WTC11 (cell line): ENCODE measurements at regions not wholly inside any gene's neighbourhood (a gene's known extent, or its start where the extent isn't known, plus 50 kb on each side); places are given as distances from the start of the nearest gene placed in this dataset.

Source experiments
- ATAC-seq: fragments of 200-7000 bp; cut with Tn5 transposase; 2 replicates; pipeline ENCODE4 v1.10.0; 2021; ENCODE audit warnings: mild to moderate bottlenecking, moderate library complexity
- CTCF ChIA-PET: fragments of 300-600 bp; sonication (Branson Sonifier 250); formaldehyde crosslinking; loops from one replicate; lab custom pipeline; 2021; ENCODE audit warnings: antibody characterized with exemption; lab: Charles Lee
- POLR2A ChIA-PET: fragments of 350-600 bp; sonication (Branson Sonifier 250); formaldehyde crosslinking; loops from one replicate; lab custom pipeline; 2021; ENCODE audit warnings: antibody characterized with exemption; lab: Charles Lee
- DNase-seq: peaks from one replicate; pipeline ENCODE4 v3.0.0; 2021; ENCODE audit warnings: low spot score
- H3K27ac Mint-ChIP-seq: 2 replicates; pipeline ENCODE4 v1.8.0; 2021; ENCODE audit warnings: mixed read lengths
- H3K27me3 Mint-ChIP-seq: 2 replicates; pipeline ENCODE4 v1.8.0; 2021; ENCODE audit warnings: low read depth, mild to moderate bottlenecking, moderate library complexity, mixed read lengths
- H3K36me3 Mint-ChIP-seq: 2 replicates; pipeline ENCODE4 v1.8.0; 2021; ENCODE audit warnings: mixed read lengths
- H3K4me1 Mint-ChIP-seq: 2 replicates; pipeline ENCODE4 v1.8.0; 2022; ENCODE audit warnings: mixed read lengths
- H3K4me3 Mint-ChIP-seq: 2 replicates; pipeline ENCODE4 v1.8.0; 2021; ENCODE audit warnings: mild to moderate bottlenecking, moderate library complexity, mixed read lengths
- H3K9me3 Mint-ChIP-seq: 2 replicates; pipeline ENCODE4 v1.8.0; 2021; ENCODE audit warnings: mixed read lengths
- ETV6 ChIP-seq: sonication (generic); formaldehyde crosslinking; IDR thresholded peaks from 2 replicates; pipeline ENCODE4 v1.8.1; 2022; ENCODE audit warnings: mild to moderate bottlenecking, missing genetic modification reagents
- NFE2L1 ChIP-seq: sonication (generic); formaldehyde crosslinking; IDR thresholded peaks from 2 replicates; pipeline ENCODE4 v1.8.1; 2023; ENCODE audit warnings: missing genetic modification reagents
- NR2C2 ChIP-seq: sonication (generic); formaldehyde crosslinking; IDR thresholded peaks from 2 replicates; pipeline ENCODE4 v1.8.0; 2022; ENCODE audit warnings: mild to moderate bottlenecking, missing genetic modification reagents
- NR3C1 ChIP-seq: sonication (generic); formaldehyde crosslinking; conservative IDR thresholded peaks from 2 replicates; pipeline ENCODE4 v1.8.1; 2023; ENCODE audit warnings: low read depth, mild to moderate bottlenecking, missing genetic modification reagents
- RELA ChIP-seq: sonication (generic); formaldehyde crosslinking; IDR thresholded peaks from 2 replicates; pipeline ENCODE4 v1.8.1; 2022; ENCODE audit warnings: missing genetic modification reagents, mild to moderate bottlenecking, borderline replicate concordance
- ZNF396 ChIP-seq: fragments of 250-450 bp; sonication (Bioruptor Pico); IDR thresholded peaks from 2 replicates; pipeline ENCODE4 v1.8.0; 2021; ENCODE audit warnings: mild to moderate bottlenecking, moderate library complexity, borderline replicate concordance
- TF ChIP-seq, protein P1 (sequence below): sonication (generic); formaldehyde crosslinking; IDR thresholded peaks from 2 replicates; pipeline ENCODE4 v1.8.0; 2022; ENCODE audit warnings: mild to moderate bottlenecking, missing genetic modification reagents
- TF ChIP-seq, protein P2 (sequence below): sonication (generic); formaldehyde crosslinking; IDR thresholded peaks from 2 replicates; pipeline ENCODE4 v1.8.1; 2022; ENCODE audit warnings: low read depth, mild to moderate bottlenecking, moderate library complexity, missing genetic modification reagents, borderline replicate concordance
- TF ChIP-seq, protein P3 (sequence below): sonication (generic); formaldehyde crosslinking; conservative IDR thresholded peaks from 2 replicates; pipeline ENCODE4 v1.8.1; 2022; ENCODE audit warnings: mild to moderate bottlenecking, missing genetic modification reagents
- TF ChIP-seq, protein P4 (sequence below): sonication (generic); formaldehyde crosslinking; IDR thresholded peaks from 2 replicates; pipeline ENCODE4 v1.8.1; 2023; ENCODE audit warnings: mild to moderate bottlenecking, missing genetic modification reagents, moderate library complexity
- TF ChIP-seq, protein P5 (sequence below): sonication (generic); formaldehyde crosslinking; IDR thresholded peaks from 2 replicates; pipeline ENCODE4 v1.8.1; 2023; ENCODE audit warnings: mild to moderate bottlenecking, moderate library complexity, missing genetic modification reagents
- TF ChIP-seq, protein P6 (sequence below): fragments of 250-450 bp; sonication (Bioruptor Pico); IDR thresholded peaks from 2 replicates; pipeline ENCODE4 v2.1.2; 2022; ENCODE audit warnings: mild to moderate bottlenecking, moderate library complexity
- TF ChIP-seq, protein P7 (sequence below): sonication (generic); formaldehyde crosslinking; IDR thresholded peaks from 2 replicates; pipeline ENCODE4 v1.8.1; 2023; ENCODE audit warnings: mild to moderate bottlenecking, missing genetic modification reagents, moderate library complexity
- TF ChIP-seq, protein P8 (sequence below): sonication (generic); formaldehyde crosslinking; IDR thresholded peaks from 2 replicates; pipeline ENCODE4 v1.8.1; 2023; ENCODE audit warnings: mild to moderate bottlenecking, missing genetic modification reagents
- TF ChIP-seq, protein P9 (sequence below): sonication (generic); formaldehyde crosslinking; conservative IDR thresholded peaks from 2 replicates; pipeline ENCODE4 v1.8.1; 2023; ENCODE audit warnings: mild to moderate bottlenecking, low read depth, missing genetic modification reagents, moderate library complexity
- TF ChIP-seq, protein P10 (sequence below): fragments of 250-450 bp; sonication (Bioruptor Pico); IDR thresholded peaks from 2 replicates; pipeline ENCODE4 v1.8.0; 2021; ENCODE audit warnings: mild to moderate bottlenecking

DNA sequence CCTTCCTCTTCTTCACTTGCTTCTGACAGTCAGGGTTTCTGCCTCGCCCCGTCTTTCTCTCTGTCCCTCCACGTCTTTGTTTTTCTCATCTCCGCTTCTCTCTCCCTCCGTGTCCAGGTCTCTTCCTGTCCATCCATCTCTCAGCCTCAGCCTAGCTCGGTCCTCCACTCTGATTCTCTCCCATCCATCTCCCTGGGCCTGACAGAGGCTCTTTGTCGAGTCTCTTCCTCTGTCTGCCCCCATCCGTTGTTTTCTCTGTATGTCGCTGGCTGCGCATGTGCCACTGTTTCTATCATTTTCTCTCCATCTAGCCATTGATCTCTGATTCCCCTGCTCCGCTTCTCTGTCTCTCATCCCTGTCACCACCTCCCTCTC is 328.9 kb upstream of the TBX3 start (continued):
- TF ChIP-seq, protein P1, sequence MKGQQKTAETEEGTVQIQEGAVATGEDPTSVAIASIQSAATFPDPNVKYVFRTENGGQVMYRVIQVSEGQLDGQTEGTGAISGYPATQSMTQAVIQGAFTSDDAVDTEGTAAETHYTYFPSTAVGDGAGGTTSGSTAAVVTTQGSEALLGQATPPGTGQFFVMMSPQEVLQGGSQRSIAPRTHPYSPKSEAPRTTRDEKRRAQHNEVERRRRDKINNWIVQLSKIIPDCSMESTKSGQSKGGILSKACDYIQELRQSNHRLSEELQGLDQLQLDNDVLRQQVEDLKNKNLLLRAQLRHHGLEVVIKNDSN (CRISPR knock-in tag), result no peak
- TF ChIP-seq, protein P2, sequence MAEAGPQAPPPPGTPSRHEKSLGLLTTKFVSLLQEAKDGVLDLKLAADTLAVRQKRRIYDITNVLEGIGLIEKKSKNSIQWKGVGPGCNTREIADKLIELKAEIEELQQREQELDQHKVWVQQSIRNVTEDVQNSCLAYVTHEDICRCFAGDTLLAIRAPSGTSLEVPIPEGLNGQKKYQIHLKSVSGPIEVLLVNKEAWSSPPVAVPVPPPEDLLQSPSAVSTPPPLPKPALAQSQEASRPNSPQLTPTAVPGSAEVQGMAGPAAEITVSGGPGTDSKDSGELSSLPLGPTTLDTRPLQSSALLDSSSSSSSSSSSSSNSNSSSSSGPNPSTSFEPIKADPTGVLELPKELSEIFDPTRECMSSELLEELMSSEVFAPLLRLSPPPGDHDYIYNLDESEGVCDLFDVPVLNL (CRISPR knock-in tag), result no peak
- TF ChIP-seq, protein P3, sequence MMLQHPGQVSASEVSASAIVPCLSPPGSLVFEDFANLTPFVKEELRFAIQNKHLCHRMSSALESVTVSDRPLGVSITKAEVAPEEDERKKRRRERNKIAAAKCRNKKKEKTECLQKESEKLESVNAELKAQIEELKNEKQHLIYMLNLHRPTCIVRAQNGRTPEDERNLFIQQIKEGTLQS (CRISPR knock-in tag), result no peak
- TF ChIP-seq, protein P4, sequence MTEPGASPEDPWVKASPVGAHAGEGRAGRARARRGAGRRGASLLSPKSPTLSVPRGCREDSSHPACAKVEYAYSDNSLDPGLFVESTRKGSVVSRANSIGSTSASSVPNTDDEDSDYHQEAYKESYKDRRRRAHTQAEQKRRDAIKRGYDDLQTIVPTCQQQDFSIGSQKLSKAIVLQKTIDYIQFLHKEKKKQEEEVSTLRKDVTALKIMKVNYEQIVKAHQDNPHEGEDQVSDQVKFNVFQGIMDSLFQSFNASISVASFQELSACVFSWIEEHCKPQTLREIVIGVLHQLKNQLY (CRISPR knock-in tag), result no peak

DNA sequence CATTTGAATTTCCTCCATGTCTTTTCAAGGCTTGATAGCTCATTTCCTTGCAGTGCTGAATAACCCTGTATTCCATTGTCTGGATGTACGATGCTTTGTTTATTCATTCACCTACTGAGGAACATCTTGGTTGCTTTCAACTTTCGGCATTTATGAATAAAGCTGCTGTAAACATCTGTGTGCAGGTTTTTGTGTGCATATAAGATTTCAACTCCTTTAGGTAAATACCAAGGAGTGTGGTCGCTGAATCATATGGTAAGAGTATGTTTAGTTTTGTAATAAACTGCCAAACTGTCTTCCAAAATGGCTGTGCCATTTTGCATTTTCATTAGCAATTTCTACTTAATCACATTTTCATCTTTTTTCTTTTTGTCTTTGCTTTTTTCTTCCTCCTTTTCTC is 327.7 kb upstream of the TBX3 start:
- POLR2A ChIA-PET, result no interaction called here
- DNase-seq, result no peak
- Mint-ChIP-seq H3K4me3 (no peak overlapping the region), H3K9me3 (peaks cover 15% of the 10 kb centered on the region), H3K27me3 (peaks cover 7% of the 10 kb centered on the region; the same call in 1 of the 2 replicates), H3K4me1 (peaks cover 27% of the 10 kb centered on the region), H3K36me3 (peaks cover 6% of the 10 kb centered on the region; the same call in 1 of the 2 replicates), H3K27ac (no peak overlapping the region)
- ATAC-seq, result no peak
- no peak for TF ChIP-seq ETV6 (CRISPR knock-in tag)
- CTCF ChIA-PET, result no interaction called here

DNA sequence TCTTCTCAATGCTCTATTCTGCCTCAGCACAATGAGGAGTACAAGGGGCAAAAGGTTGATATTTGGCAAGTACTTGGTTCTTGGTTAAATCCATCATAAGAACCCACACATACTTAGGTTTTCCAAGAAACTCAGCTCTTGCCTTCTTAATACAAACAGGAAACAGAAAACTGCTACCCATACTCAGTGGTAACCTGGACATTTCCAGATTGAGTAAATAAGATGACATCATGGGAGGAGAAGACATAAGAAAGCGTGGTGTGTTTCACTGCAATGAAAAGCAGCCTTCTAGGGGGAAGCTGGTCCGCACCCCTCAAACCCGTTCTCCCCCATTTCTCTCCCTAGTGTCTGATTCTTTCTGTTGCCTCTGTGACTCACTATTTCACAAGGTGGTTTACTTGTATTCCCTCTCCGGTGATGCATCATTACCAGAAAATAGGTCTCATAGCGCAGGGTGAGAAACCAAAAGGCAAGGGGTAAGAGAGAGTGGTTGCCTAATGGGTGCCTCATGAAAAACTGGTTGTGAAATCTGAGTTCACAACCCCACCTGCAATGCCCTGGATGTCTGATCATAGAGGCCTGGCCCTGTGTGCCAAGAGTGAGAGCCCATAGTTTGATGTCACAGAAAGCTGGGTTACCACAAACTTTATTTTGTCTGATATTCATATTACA is 326.5 kb upstream of the TBX3 start:
- Mint-ChIP-seq H3K4me3 (no peak overlapping the region), H3K4me1 (peaks cover 27% of the 10 kb centered on the region), H3K27me3 (no peaks in the 10 kb centered on the region; the same call in 1 of the 2 replicates), H3K9me3 (peaks cover 20% of the 10 kb centered on the region), H3K36me3 (peaks cover 6% of the 10 kb centered on the region; the same call in 1 of the 2 replicates), H3K27ac (no peak overlapping the region)
- POLR2A ChIA-PET, result no interaction called here
- no peak for DNase-seq
- CTCF ChIA-PET, result no interaction called here
- ATAC-seq, result no peak
- TF ChIP-seq, protein P1 (CRISPR knock-in tag), result no peak
- TF ChIP-seq, protein P5, sequence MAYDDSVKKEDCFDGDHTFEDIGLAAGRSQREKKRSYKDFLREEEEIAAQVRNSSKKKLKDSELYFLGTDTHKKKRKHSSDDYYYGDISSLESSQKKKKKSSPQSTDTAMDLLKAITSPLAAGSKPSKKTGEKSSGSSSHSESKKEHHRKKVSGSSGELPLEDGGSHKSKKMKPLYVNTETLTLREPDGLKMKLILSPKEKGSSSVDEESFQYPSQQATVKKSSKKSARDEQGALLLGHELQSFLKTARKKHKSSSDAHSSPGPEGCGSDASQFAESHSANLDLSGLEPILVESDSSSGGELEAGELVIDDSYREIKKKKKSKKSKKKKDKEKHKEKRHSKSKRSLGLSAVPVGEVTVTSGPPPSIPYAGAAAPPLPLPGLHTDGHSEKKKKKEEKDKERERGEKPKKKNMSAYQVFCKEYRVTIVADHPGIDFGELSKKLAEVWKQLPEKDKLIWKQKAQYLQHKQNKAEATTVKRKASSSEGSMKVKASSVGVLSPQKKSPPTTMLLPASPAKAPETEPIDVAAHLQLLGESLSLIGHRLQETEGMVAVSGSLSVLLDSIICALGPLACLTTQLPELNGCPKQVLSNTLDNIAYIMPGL (CRISPR knock-in tag), result no peak
- TF ChIP-seq, protein P6, sequence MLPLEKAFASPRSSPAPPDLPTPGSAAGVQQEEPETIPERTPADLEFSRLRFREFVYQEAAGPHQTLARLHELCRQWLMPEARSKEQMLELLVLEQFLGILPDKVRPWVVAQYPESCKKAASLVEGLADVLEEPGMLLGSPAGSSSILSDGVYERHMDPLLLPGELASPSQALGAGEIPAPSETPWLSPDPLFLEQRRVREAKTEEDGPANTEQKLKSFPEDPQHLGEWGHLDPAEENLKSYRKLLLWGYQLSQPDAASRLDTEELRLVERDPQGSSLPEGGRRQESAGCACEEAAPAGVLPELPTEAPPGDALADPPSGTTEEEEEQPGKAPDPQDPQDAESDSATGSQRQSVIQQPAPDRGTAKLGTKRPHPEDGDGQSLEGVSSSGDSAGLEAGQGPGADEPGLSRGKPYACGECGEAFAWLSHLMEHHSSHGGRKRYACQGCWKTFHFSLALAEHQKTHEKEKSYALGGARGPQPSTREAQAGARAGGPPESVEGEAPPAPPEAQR (CRISPR knock-in tag), result no peak
- TF ChIP-seq, protein P7, sequence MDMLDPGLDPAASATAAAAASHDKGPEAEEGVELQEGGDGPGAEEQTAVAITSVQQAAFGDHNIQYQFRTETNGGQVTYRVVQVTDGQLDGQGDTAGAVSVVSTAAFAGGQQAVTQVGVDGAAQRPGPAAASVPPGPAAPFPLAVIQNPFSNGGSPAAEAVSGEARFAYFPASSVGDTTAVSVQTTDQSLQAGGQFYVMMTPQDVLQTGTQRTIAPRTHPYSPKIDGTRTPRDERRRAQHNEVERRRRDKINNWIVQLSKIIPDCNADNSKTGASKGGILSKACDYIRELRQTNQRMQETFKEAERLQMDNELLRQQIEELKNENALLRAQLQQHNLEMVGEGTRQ, result no peak
- TF ChIP-seq NFE2L1 (CRISPR knock-in tag) (no peak), NR2C2 (CRISPR knock-in tag) (no peak), RELA (CRISPR knock-in tag) (no peak), NR3C1 (CRISPR knock-in tag) (no peak), ZNF396 (CRISPR knock-in tag) (no peak)
- TF ChIP-seq, protein P8, sequence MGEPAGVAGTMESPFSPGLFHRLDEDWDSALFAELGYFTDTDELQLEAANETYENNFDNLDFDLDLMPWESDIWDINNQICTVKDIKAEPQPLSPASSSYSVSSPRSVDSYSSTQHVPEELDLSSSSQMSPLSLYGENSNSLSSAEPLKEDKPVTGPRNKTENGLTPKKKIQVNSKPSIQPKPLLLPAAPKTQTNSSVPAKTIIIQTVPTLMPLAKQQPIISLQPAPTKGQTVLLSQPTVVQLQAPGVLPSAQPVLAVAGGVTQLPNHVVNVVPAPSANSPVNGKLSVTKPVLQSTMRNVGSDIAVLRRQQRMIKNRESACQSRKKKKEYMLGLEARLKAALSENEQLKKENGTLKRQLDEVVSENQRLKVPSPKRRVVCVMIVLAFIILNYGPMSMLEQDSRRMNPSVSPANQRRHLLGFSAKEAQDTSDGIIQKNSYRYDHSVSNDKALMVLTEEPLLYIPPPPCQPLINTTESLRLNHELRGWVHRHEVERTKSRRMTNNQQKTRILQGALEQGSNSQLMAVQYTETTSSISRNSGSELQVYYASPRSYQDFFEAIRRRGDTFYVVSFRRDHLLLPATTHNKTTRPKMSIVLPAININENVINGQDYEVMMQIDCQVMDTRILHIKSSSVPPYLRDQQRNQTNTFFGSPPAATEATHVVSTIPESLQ (CRISPR knock-in tag), result no peak
- TF ChIP-seq, protein P9, sequence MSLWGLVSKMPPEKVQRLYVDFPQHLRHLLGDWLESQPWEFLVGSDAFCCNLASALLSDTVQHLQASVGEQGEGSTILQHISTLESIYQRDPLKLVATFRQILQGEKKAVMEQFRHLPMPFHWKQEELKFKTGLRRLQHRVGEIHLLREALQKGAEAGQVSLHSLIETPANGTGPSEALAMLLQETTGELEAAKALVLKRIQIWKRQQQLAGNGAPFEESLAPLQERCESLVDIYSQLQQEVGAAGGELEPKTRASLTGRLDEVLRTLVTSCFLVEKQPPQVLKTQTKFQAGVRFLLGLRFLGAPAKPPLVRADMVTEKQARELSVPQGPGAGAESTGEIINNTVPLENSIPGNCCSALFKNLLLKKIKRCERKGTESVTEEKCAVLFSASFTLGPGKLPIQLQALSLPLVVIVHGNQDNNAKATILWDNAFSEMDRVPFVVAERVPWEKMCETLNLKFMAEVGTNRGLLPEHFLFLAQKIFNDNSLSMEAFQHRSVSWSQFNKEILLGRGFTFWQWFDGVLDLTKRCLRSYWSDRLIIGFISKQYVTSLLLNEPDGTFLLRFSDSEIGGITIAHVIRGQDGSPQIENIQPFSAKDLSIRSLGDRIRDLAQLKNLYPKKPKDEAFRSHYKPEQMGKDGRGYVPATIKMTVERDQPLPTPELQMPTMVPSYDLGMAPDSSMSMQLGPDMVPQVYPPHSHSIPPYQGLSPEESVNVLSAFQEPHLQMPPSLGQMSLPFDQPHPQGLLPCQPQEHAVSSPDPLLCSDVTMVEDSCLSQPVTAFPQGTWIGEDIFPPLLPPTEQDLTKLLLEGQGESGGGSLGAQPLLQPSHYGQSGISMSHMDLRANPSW (CRISPR knock-in tag), result no peak
- TF ChIP-seq, protein P10, sequence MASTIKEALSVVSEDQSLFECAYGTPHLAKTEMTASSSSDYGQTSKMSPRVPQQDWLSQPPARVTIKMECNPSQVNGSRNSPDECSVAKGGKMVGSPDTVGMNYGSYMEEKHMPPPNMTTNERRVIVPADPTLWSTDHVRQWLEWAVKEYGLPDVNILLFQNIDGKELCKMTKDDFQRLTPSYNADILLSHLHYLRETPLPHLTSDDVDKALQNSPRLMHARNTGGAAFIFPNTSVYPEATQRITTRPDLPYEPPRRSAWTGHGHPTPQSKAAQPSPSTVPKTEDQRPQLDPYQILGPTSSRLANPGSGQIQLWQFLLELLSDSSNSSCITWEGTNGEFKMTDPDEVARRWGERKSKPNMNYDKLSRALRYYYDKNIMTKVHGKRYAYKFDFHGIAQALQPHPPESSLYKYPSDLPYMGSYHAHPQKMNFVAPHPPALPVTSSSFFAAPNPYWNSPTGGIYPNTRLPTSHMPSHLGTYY, result no peak
